ENCODE measurements at regions not wholly inside any gene's neighbourhood (a gene's known extent, or its start where the extent isn't known, plus 50 kb on each side); places are given as distances from the start of the nearest gene placed in this dataset.

DNA sequence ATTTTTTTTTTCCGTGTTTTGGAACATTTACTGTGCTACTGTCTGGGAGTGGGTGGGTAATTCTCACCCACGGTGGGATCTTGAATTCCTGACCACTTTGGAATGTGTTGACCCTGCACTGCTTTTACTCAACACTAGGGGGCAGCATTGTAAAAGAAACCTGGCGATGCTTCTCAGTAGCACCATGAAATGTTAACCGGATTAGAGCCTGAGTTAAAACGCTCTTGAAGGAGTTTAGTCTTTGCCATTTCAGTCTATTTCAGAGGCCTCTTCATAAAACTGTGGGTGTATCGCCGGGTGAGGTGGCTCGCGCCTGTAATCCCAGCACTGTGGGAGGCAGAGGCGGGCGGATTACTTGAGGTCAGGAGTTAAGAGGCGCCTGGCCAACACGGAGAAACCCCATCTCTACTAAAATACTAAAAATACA is 79.0 kb upstream of the PRNP start:
- H3K36me3 ChIP-seq (ENCODE audit: insufficient read depth, low read length) = no peaks in the 10 kb centered on the region
- ChIA-PET POLR2A (interaction anchor here (0.6 kb wide), 1 partner anchor 21 kb away, joined by 3 read pairs; no protein-coding TSS in a partner anchor), CTCF (ENCODE audit: unreplicated experiment) (no interaction called here)

DNA sequence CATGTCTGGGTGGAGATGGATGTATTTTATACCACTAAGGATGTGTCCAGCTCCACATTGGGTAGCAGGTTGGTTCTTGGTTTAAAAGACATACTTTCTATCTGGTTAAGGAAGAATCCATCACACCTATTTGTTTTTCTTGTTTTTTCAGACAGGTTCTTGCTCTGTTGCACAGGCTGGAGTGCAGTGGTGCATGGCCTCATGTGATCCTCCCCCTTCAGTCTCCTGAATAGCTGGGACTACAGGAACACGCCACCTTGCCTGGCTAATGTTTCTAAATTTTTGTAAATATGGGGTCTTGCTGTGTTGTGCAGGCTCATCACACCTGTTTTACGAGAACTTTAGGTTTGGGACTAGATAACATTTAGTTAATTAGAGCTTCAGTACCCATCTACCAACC is 80.2 kb upstream of the PRNP start:
- H3K36me3 ChIP-seq (ENCODE audit: insufficient read depth, low read length) = no peaks in the 10 kb centered on the region
- DNase-seq (ENCODE audit: low spot score) = no peak
- no peaks in the 10 kb centered on the region for H3K79me2 ChIP-seq (ENCODE audit: insufficient read depth, low read depth, low read length)
- H3K4me2 ChIP-seq (ENCODE audit: low read length) = no peak overlapping the region
- ChIA-PET POLR2A (no interaction called here), CTCF (ENCODE audit: unreplicated experiment) (interaction anchor here (1.3 kb wide), 1 partner anchor 114 kb away, joined by 3 read pairs; no protein-coding TSS in a partner anchor)
- TF ChIP-seq, protein P1, sequence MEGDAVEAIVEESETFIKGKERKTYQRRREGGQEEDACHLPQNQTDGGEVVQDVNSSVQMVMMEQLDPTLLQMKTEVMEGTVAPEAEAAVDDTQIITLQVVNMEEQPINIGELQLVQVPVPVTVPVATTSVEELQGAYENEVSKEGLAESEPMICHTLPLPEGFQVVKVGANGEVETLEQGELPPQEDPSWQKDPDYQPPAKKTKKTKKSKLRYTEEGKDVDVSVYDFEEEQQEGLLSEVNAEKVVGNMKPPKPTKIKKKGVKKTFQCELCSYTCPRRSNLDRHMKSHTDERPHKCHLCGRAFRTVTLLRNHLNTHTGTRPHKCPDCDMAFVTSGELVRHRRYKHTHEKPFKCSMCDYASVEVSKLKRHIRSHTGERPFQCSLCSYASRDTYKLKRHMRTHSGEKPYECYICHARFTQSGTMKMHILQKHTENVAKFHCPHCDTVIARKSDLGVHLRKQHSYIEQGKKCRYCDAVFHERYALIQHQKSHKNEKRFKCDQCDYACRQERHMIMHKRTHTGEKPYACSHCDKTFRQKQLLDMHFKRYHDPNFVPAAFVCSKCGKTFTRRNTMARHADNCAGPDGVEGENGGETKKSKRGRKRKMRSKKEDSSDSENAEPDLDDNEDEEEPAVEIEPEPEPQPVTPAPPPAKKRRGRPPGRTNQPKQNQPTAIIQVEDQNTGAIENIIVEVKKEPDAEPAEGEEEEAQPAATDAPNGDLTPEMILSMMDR (conservative IDR thresholded peaks at IDR 0.05; ENCODE audit: low read length) = no peak
- H4K20me1 ChIP-seq (ENCODE audit: insufficient read depth, low read length) = no peaks in the 10 kb centered on the region
- BruUV-seq (replicated peaks) = no TSS peak
- no peak overlapping the region for H2AFZ ChIP-seq (ENCODE audit: low read length)
- H3K9me3 ChIP-seq (ENCODE audit: low read length) = no peaks in the 10 kb centered on the region
- H3K4me1 ChIP-seq (ENCODE audit: insufficient read depth, low read length, poor library complexity, severe bottlenecking) = no peaks in the 10 kb centered on the region
- H3K9me2 ChIP-seq (ENCODE audit: insufficient read depth, low read length) = no peaks in the 10 kb centered on the region
- intact Hi-C loops (cut with micrococcal nuclease; ENCODE audit: unreplicated experiment) = loop anchor here (5.0 kb wide), 3 partner anchors 341 to 586 kb away; no protein-coding TSS in a partner anchor
- H3K4me3 ChIP-seq (ENCODE audit: low read depth, low read length, poor library complexity, severe bottlenecking) = no peak overlapping the region
- no peak overlapping the region for H3K27ac ChIP-seq (ENCODE audit: low read depth, low read length, poor library complexity, severe bottlenecking)

More for the DNA sequence above, 79.0 kb upstream of the PRNP start:
- no TSS peak for BruUV-seq (replicated peaks)
- no peaks in the 10 kb centered on the region for H3K4me1 ChIP-seq (ENCODE audit: insufficient read depth, low read length, poor library complexity, severe bottlenecking)
- no peaks in the 10 kb centered on the region for H3K9me2 ChIP-seq (ENCODE audit: insufficient read depth, low read length)
- no peak overlapping the region for H3K4me3 ChIP-seq (ENCODE audit: low read depth, low read length, poor library complexity, severe bottlenecking)
- TF ChIP-seq EZH2phosphoT487 (IDR thresholded peaks at IDR 0.05; ENCODE audit: borderline replicate concordance, low read depth, low read length) = no peak
- TF ChIP-seq, protein P1 (conservative IDR thresholded peaks at IDR 0.05; ENCODE audit: low read length) = peak; percentile 98
- no peaks in the 10 kb centered on the region for H4K20me1 ChIP-seq (ENCODE audit: insufficient read depth, low read length)
- H2AFZ ChIP-seq (ENCODE audit: low read length) = no peak overlapping the region
- no peaks in the 10 kb centered on the region for H3K9me3 ChIP-seq (ENCODE audit: low read length)
- 0 out of 2 replicates have a peak overlapping the region, but pooled peaks have one; percentile 18 for H3K4me2 ChIP-seq (ENCODE audit: low read length)
- H3K27ac ChIP-seq (ENCODE audit: low read depth, low read length, poor library complexity, severe bottlenecking) = no peak overlapping the region
- no peaks in the 10 kb centered on the region for H3K79me2 ChIP-seq (ENCODE audit: insufficient read depth, low read depth, low read length)
- peak; percentile 74 for DNase-seq (ENCODE audit: low spot score)
- intact Hi-C loops (cut with micrococcal nuclease; ENCODE audit: unreplicated experiment) = loop anchor here (1.0 to 5.0 kb wide), 4 partner anchors 113 to 585 kb away; no protein-coding TSS in a partner anchor

DNA sequence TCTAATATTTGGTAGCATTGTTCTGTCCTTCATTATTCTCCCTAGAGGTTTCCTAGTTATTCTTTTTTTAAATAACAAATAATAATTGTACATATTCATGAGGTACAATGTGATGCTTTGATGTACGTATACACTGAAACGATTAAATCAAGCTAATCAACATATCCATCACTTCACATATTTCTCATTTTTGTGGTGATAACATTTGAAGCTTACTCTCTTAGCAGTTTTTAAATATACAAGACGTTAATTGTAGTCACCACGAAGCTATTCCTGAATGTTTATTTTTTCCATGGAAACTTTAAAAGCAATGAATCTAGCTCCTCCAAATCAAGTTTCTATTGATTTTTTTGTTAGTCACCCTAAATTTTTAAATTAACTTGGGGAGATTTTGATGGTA is 81.1 kb upstream of the PRNP start:
- POLR2A ChIA-PET = interaction anchor here (0.9 to 1.1 kb wide), 3 partner anchors 9 to 14 kb away, joined by 3 to 6 read pairs (median 5); no protein-coding TSS in a partner anchor
- no peaks in the 10 kb centered on the region for H4K20me1 ChIP-seq (ENCODE audit: insufficient read depth, low read length)

More for the DNA sequence above, 81.1 kb upstream of the PRNP start:
- no TSS peak for BruUV-seq (replicated peaks)
- no peak overlapping the region for H3K4me3 ChIP-seq (ENCODE audit: low read depth, low read length, poor library complexity, severe bottlenecking)
- CTCF ChIA-PET (ENCODE audit: unreplicated experiment) = no interaction called here
- H3K9me3 ChIP-seq (ENCODE audit: low read length) = no peaks in the 10 kb centered on the region
- H3K27ac ChIP-seq (ENCODE audit: low read depth, low read length, poor library complexity, severe bottlenecking) = no peak overlapping the region
- H3K4me2 ChIP-seq (ENCODE audit: low read length) = no peak overlapping the region
- H3K4me1 ChIP-seq (ENCODE audit: insufficient read depth, low read length, poor library complexity, severe bottlenecking) = no peaks in the 10 kb centered on the region
- H2AFZ ChIP-seq (ENCODE audit: low read length) = no peak overlapping the region
- TF ChIP-seq EZH2phosphoT487 (IDR thresholded peaks at IDR 0.05; ENCODE audit: borderline replicate concordance, low read depth, low read length) = no peak
- TF ChIP-seq, protein P1 (conservative IDR thresholded peaks at IDR 0.05; ENCODE audit: low read length) = no peak
- intact Hi-C loops (cut with micrococcal nuclease; ENCODE audit: unreplicated experiment) = loop anchor here (5.0 kb wide), 3 partner anchors 342 to 587 kb away; no protein-coding TSS in a partner anchor
- no peaks in the 10 kb centered on the region for H3K36me3 ChIP-seq (ENCODE audit: insufficient read depth, low read length)
- no peaks in the 10 kb centered on the region for H3K79me2 ChIP-seq (ENCODE audit: insufficient read depth, low read depth, low read length)
- no peak for DNase-seq (ENCODE audit: low spot score)
- no peaks in the 10 kb centered on the region for H3K9me2 ChIP-seq (ENCODE audit: insufficient read depth, low read length)
